GM23338 (cell line): ENCODE measurements at regions not wholly inside any gene's neighbourhood (a gene's known extent, or its start where the extent isn't known, plus 50 kb on each side); places are given as distances from the start of the nearest gene placed in this dataset.

Experiments used
- EZH2phosphoT487 ChIP-seq: fragments of 200-600 bp; sonication (generic); IDR thresholded peaks from one replicate; pipeline ENCODE4 v1.8.1; 2018; ENCODE audit warnings: antibody characterized with exemption; ENCODE audit not compliant: unreplicated experiment
- POLR2AphosphoS5 ChIP-seq: IDR thresholded peaks from 2 replicates; pipeline ENCODE4 v1.6.1; 2016; ENCODE audit warnings: antibody characterized with exemption, low read depth
- REST ChIP-seq: IDR thresholded peaks from one replicate; pipeline ENCODE4 v1.6.1; 2018; ENCODE audit warnings: antibody characterized with exemption; ENCODE audit not compliant: unreplicated experiment

GRCh38 chr19:30219702-30220101, 152.5 kb upstream of the ZNF536 start:
- no peak for TF ChIP-seq EZH2phosphoT487
- TF ChIP-seq POLR2AphosphoS5: no peak
- TF ChIP-seq REST: no peak
